ENCODE measurements at regions not wholly inside any gene's neighbourhood (a gene's known extent, or its start where the extent isn't known, plus 50 kb on each side); places are given as distances from the start of the nearest gene placed in this dataset.

DNA sequence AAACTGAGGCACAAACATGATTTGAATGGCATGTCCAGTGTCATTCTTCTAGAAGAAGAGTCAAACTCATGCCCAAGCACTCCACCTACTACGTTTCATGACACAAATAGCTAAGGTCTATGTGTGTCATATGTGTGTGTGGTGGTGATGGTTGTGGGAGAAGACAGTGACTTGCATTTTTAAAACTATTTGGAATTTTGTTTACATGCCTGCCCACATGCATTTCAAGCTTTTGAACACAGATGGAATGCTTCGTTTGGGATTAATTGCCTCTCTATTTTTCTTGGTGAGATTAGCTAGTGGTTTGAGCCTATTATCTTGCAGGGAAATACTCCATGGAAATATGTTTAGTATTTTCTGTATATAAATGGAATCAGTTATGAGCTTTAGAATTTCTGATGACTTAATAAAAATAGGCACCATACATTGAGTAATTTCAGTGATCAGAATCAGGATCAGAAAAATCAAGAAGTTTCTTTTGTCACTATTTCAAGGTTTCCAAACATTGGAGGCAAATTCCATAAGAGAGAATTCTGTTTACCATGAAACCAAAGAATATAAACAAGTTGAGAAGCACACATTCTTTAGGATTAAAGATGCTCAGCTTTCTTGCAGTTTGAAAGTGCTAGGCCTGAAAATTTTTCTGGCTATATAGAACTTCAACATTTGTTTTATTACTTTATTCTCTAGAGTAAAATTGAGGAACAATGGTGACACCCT is 260.3 kb upstream of the SEMA6A start:
- no peaks in the 10 kb centered on the region for H3K27me3 ChIP-seq
- no peaks in the 10 kb centered on the region for H3K9me3 ChIP-seq
- DNase-seq (ENCODE audit: low spot score in 2 of 2): no peak
- no peak overlapping the region for H3K4me3 ChIP-seq
- 58% methylated on average over 2 of the region's 2 CpGs for whole genome bisulfite sequencing
- no peaks in the 10 kb centered on the region for H3K36me3 ChIP-seq
- no peak overlapping the region for H3K27ac ChIP-seq
- TF ChIP-seq POLR2A (IDR thresholded peaks at IDR 0.05): no peak
- TF ChIP-seq, protein P1, sequence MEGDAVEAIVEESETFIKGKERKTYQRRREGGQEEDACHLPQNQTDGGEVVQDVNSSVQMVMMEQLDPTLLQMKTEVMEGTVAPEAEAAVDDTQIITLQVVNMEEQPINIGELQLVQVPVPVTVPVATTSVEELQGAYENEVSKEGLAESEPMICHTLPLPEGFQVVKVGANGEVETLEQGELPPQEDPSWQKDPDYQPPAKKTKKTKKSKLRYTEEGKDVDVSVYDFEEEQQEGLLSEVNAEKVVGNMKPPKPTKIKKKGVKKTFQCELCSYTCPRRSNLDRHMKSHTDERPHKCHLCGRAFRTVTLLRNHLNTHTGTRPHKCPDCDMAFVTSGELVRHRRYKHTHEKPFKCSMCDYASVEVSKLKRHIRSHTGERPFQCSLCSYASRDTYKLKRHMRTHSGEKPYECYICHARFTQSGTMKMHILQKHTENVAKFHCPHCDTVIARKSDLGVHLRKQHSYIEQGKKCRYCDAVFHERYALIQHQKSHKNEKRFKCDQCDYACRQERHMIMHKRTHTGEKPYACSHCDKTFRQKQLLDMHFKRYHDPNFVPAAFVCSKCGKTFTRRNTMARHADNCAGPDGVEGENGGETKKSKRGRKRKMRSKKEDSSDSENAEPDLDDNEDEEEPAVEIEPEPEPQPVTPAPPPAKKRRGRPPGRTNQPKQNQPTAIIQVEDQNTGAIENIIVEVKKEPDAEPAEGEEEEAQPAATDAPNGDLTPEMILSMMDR (IDR thresholded peaks at IDR 0.05): no peak
- no peak for TF ChIP-seq POLR2AphosphoS5 (IDR thresholded peaks at IDR 0.05)
- TF ChIP-seq EP300 (IDR thresholded peaks at IDR 0.05): no peak
- peaks cover 4% of the 10 kb centered on the region for H3K4me1 ChIP-seq

DNA sequence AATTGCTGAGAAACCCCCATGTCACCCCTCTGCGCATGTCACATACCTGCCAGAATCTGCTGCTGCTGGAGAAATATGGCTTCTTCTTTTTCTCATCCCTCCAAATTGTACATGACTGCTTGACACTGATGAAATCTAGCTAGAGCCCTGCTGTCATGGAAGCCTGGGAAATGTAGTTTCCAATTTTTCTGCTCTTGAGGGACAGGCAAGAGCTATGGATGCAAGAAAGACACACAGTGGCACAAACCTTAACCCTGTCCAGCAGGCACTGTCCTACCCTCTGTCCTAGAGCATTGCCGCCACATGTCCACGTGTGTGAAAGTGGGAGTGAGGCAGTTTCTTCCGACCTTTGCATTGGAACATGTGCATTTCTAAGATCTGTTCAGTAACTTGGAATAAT is 255.5 kb upstream of the SEMA6A start:
- H3K27me3 ChIP-seq: no peaks in the 10 kb centered on the region
- TF ChIP-seq POLR2AphosphoS5 (IDR thresholded peaks at IDR 0.05) (no peak), EP300 (IDR thresholded peaks at IDR 0.05) (no peak), POLR2A (IDR thresholded peaks at IDR 0.05) (no peak)
- TF ChIP-seq, protein P1 (IDR thresholded peaks at IDR 0.05): no peak
- no peak overlapping the region for H3K27ac ChIP-seq
- no peaks in the 10 kb centered on the region for H3K4me1 ChIP-seq
- no peaks in the 10 kb centered on the region for H3K36me3 ChIP-seq
- no peak overlapping the region for H3K4me3 ChIP-seq
- no peaks in the 10 kb centered on the region for H3K9me3 ChIP-seq
- WGBS: 97% methylated on average over 3 of the region's 4 CpGs
- DNase-seq (ENCODE audit: low spot score in 2 of 2): no peak

DNA sequence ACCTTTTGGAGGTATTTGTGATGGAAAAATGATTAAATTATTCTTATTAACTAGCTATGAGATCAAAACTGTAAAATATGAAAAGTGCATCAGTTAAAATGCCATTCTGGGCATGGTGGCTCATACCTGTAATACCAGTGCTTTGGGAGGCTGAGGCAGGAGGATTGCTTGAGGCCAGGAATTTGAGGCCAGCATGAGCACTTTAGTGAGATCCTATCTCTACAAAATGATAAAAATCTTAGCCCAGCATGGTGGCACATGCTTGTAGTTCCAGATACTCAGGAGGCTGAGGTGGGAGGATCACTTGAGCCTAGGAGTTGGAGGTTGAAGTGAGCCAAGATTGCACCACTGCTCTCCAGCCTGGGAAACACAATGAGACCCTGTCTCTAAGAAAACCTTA is 252.5 kb upstream of the SEMA6A start:
- Histone ChIP-seq H3K27ac (no peak overlapping the region), H3K27me3 (no peaks in the 10 kb centered on the region), H3K4me3 (no peak overlapping the region), H3K36me3 (no peaks in the 10 kb centered on the region), H3K9me3 (no peaks in the 10 kb centered on the region), H3K4me1 (no peaks in the 10 kb centered on the region)
- TF ChIP-seq POLR2AphosphoS5 (IDR thresholded peaks at IDR 0.05) (no peak), POLR2A (IDR thresholded peaks at IDR 0.05) (no peak), EP300 (IDR thresholded peaks at IDR 0.05) (no peak)
- TF ChIP-seq, protein P1 (IDR thresholded peaks at IDR 0.05): no peak
- DNase-seq (ENCODE audit: low spot score in 2 of 2): no peak

DNA sequence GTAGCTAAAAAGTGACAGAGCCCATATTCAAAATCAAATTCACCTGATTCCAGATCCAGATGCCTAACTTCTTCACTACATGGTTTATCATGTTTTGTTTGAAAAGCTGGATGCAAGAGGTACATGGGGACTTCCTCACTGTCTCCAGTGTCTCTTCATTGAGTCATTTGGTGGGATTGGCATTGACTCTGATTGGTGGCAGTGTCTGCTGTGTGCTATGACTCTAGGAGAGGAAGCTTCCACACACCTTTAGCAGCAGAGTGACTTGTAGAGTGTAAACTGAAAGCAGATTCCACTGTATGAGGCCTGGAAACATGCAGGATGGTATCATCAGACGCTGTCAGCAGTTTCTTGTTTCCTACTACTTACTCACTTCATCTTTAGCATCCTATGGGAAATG is 250.9 kb upstream of the SEMA6A start:
- Histone ChIP-seq H3K4me3 (no peak overlapping the region), H3K9me3 (no peaks in the 10 kb centered on the region), H3K36me3 (no peaks in the 10 kb centered on the region), H3K4me1 (no peaks in the 10 kb centered on the region), H3K27ac (no peak overlapping the region), H3K27me3 (no peaks in the 10 kb centered on the region)
- WGBS: 85% methylated on average over 1 of the region's 1 CpG
- TF ChIP-seq POLR2A (IDR thresholded peaks at IDR 0.05): no peak
- no peak for TF ChIP-seq EP300 (IDR thresholded peaks at IDR 0.05)
- TF ChIP-seq POLR2AphosphoS5 (IDR thresholded peaks at IDR 0.05): no peak
- TF ChIP-seq, protein P1 (IDR thresholded peaks at IDR 0.05): no peak
- no peak for DNase-seq (ENCODE audit: low spot score in 2 of 2)

DNA sequence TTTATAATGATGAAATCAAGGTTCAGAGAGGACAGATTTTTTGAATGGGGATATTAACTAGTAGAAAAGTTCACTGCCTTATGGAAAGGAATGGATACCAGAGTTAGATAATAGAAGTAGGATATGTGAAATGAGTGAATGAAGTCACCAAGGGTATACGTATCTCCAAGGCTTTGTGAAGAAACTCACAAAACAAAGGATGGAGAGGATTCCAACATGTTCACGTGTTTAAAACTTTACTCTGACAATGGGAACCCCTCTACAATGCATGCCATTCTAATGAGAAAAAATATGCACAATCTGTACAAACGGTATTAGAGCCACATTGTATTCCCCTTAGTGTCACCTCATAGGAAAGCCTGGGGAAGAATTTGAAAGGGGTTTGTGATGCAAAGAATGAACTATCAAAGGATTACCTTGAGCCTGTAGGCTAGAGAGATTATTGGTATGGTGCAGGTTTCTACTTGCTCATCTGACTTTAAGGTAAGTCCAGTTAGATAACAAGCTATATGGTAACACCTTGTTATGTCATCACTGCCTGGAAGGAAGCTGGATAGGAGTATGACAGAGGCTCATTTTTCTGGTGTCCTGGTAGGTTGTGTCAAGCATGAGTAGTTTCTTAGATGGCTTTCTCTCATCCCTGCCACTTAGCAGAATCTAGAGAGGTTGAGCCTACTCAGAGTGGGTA is 250.3 kb upstream of the SEMA6A start:
- H3K27ac ChIP-seq: no peak overlapping the region
- H3K4me3 ChIP-seq: no peak overlapping the region
- H3K9me3 ChIP-seq: no peaks in the 10 kb centered on the region
- no peak for DNase-seq (ENCODE audit: low spot score in 2 of 2)
- no peaks in the 10 kb centered on the region for H3K4me1 ChIP-seq
- WGBS: 81% methylated on average over 3 of the region's 3 CpGs
- TF ChIP-seq POLR2A (IDR thresholded peaks at IDR 0.05) (no peak), POLR2AphosphoS5 (IDR thresholded peaks at IDR 0.05) (no peak), EP300 (IDR thresholded peaks at IDR 0.05) (no peak)
- TF ChIP-seq, protein P1 (IDR thresholded peaks at IDR 0.05): no peak
- no peaks in the 10 kb centered on the region for H3K36me3 ChIP-seq
- no peaks in the 10 kb centered on the region for H3K27me3 ChIP-seq
